Parathyroid adenoma (tissue), 2 donors: ENCODE measurements at regions not wholly inside any gene's neighbourhood (a gene's known extent, or its start where the extent isn't known, plus 50 kb on each side); places are given as distances from the start of the nearest gene placed in this dataset.

Experiments used
- H2AFZ ChIP-seq: fragments of 300-600 bp; sonication (generic); one replicate; pipeline ENCODE4 v1.7.0; 2017; ENCODE audit warnings: antibody characterized with exemption, mild to moderate bottlenecking
- H3K27ac ChIP-seq: fragments of 300-600 bp; sonication (generic); one replicate; pipeline ENCODE4 v1.7.0; 2017
- H3K27me3 ChIP-seq: fragments of 300-600 bp; sonication (generic); one replicate; pipeline ENCODE4 v1.7.0; 2017; ENCODE audit warnings: low read length; ENCODE audit not compliant: control insufficient read depth, insufficient read depth
- H3K36me3 ChIP-seq: fragments of 300-600 bp; sonication (generic); one replicate; pipeline ENCODE4 v1.7.0; 2017; ENCODE audit warnings: low read length; ENCODE audit not compliant: control insufficient read depth, insufficient read depth
- H3K4me1 ChIP-seq: fragments of 300-600 bp; sonication (generic); one replicate; pipeline ENCODE4 v1.7.0; 2017; ENCODE audit warnings: control low read depth
- H3K4me2 ChIP-seq: fragments of 300-600 bp; sonication (generic); one replicate; pipeline ENCODE4 v1.7.0; 2017; ENCODE audit warnings: low read length
- H3K4me3 ChIP-seq: fragments of 300-600 bp; sonication (generic); one replicate; pipeline ENCODE4 v1.7.0; 2017; ENCODE audit warnings: low read depth, low read length
- H3K79me2 ChIP-seq: fragments of 300-600 bp; sonication (generic); one replicate; pipeline ENCODE4 v1.7.0; 2017; ENCODE audit warnings: control low read depth
- H3K9ac ChIP-seq: fragments of 300-600 bp; sonication (generic); one replicate; pipeline ENCODE4 v1.7.0; 2017; ENCODE audit warnings: mild to moderate bottlenecking
- H3K9me3 ChIP-seq: fragments of 300-600 bp; sonication (generic); one replicate; pipeline ENCODE4 v1.7.0; 2017; ENCODE audit warnings: low read length; ENCODE audit not compliant: control insufficient read depth
- TF ChIP-seq, protein P1 (sequence below): fragments of 300-600 bp; sonication (generic); IDR thresholded peaks from one replicate; pipeline ENCODE4 v1.7.0; 2017; ENCODE audit warnings: antibody characterized with exemption, mild to moderate bottlenecking
- donor health status: primary hyperparathyroidism.

DNA sequence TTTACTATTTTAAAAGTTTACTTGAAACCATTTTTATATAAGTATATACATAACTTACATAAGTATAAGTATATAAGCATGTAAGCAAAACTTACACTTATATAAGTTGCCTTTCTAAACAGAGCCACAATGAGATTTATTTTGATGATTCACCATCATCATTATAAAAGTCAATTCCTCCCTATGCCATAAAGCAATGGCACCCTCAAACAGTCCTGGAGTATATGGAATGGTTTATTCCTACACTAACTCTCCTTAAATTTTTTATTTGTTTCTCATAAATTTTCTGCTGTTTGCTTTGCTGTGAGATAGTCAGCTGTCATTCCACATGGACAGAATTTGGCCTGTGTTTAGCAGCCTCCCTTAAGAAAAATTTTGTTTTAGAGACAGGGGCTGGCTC is 114.2 kb downstream of the NAB1 start:
- H3K4me3 ChIP-seq, result no peak overlapping the region
- no peak overlapping the region for H3K27ac ChIP-seq
- H3K36me3 ChIP-seq, result no peaks in the 10 kb centered on the region
- H3K9ac ChIP-seq, result no peak overlapping the region
- no peaks in the 10 kb centered on the region for H3K27me3 ChIP-seq
- no peak overlapping the region for H3K4me2 ChIP-seq
- no peak overlapping the region for H2AFZ ChIP-seq
- H3K9me3 ChIP-seq, result no peaks in the 10 kb centered on the region
- H3K79me2 ChIP-seq, result no peaks in the 10 kb centered on the region
- TF ChIP-seq, protein P1, sequence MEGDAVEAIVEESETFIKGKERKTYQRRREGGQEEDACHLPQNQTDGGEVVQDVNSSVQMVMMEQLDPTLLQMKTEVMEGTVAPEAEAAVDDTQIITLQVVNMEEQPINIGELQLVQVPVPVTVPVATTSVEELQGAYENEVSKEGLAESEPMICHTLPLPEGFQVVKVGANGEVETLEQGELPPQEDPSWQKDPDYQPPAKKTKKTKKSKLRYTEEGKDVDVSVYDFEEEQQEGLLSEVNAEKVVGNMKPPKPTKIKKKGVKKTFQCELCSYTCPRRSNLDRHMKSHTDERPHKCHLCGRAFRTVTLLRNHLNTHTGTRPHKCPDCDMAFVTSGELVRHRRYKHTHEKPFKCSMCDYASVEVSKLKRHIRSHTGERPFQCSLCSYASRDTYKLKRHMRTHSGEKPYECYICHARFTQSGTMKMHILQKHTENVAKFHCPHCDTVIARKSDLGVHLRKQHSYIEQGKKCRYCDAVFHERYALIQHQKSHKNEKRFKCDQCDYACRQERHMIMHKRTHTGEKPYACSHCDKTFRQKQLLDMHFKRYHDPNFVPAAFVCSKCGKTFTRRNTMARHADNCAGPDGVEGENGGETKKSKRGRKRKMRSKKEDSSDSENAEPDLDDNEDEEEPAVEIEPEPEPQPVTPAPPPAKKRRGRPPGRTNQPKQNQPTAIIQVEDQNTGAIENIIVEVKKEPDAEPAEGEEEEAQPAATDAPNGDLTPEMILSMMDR, result no peak
- no peaks in the 10 kb centered on the region for H3K4me1 ChIP-seq

DNA sequence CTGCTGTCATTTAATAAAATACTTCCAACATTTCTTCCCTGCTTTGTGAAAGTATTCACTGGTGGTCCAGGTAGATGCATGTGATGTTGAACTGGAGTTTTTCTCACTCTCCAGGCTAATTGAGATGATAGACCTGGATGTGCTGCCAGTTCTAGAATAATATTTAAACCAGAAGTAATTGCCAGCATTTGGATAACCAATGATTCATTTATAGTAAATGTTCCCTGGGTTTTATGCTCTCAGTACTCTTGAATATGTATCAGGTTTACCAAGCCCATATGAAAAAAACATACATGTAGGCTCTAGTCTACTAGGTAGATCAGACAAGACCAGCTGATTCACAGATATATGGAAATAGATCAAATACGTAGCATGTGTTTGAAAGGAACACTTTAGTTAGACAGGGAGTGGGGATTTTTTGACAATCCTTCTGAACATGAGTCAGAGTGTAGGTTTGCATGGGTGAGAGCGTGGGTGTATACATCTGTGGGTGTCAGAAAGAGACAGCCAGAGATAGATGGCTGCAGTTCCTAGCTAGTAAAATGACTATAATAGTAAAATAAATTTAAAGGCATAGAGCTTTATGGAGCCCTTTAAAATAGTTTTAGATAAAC is 115.1 kb downstream of the NAB1 start:
- Histone ChIP-seq H3K4me2 (no peak overlapping the region), H3K79me2 (no peaks in the 10 kb centered on the region), H3K36me3 (no peaks in the 10 kb centered on the region), H3K27ac (no peak overlapping the region), H3K9ac (no peak overlapping the region), H3K9me3 (no peaks in the 10 kb centered on the region), H3K4me1 (no peaks in the 10 kb centered on the region), H2AFZ (no peak overlapping the region), H3K4me3 (no peak overlapping the region), H3K27me3 (no peaks in the 10 kb centered on the region)
- TF ChIP-seq, protein P1, result no peak

DNA sequence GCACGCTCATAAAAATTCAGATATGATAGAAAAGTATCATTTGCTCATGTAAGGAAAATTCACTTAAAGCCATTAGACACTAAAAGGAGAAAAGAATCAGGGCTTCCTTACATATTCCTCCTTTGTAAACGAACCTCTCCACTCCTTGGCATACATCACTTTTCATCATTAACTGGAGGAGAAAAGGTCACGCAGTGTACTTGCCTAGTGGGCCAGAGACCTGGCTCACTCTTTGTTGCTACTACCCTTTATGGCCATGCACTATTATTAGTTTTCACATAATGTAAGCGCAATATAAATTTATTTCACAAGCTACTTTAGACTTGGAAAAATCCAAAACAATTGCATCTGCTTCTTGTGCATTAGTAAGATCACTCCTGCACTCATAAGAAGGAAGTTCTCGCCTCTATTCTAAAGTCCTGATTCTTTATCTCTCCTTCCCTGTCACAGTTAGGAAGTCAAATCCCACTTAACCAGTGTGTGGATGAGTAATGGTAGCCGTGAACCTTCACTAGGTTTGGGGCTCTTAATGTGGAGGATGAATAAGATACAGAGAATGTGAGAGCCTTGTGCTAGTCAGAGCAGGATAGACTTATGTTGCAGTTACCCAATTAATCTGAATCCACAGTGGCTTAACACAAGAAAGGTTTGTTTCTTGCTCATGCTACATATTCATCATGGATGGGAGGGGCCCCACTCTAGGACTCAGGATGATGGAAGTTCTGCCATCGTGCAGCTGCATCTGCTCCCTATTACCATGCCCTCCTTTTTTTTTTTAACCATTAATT is 115.0 kb upstream of the GLS start:
- no peak overlapping the region for H3K4me2 ChIP-seq
- no peaks in the 10 kb centered on the region for H3K27me3 ChIP-seq
- TF ChIP-seq, protein P1, result no peak
- H3K4me1 ChIP-seq, result no peaks in the 10 kb centered on the region
- H3K27ac ChIP-seq, result no peak overlapping the region
- no peaks in the 10 kb centered on the region for H3K79me2 ChIP-seq
- H2AFZ ChIP-seq, result no peak overlapping the region
- no peaks in the 10 kb centered on the region for H3K36me3 ChIP-seq
- H3K9me3 ChIP-seq, result no peaks in the 10 kb centered on the region
- no peak overlapping the region for H3K4me3 ChIP-seq
- H3K9ac ChIP-seq, result no peak overlapping the region

DNA sequence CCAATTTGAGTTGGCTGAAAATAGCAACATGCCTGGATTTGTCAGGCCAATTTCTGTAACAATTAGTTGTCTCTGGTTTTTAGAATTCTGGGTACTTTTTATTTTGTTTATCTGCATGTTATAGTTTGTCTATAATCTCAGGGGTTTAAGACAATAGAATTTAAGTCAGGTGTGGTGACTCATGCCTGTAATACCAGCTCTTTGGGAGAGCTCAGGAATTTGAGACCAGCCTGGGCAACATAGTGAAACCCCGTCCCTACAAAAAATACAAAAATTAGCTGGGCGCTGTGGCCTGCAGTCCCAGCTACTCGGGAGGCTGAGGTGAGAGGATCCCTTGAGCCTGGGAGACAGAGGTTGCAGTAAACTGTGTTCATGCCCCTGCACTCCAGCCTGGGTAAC is 114.4 kb upstream of the GLS start:
- Histone ChIP-seq H3K27ac (no peak overlapping the region), H3K27me3 (no peaks in the 10 kb centered on the region), H2AFZ (no peak overlapping the region), H3K79me2 (no peaks in the 10 kb centered on the region), H3K36me3 (no peaks in the 10 kb centered on the region), H3K9ac (no peak overlapping the region), H3K4me2 (no peak overlapping the region), H3K4me3 (no peak overlapping the region), H3K9me3 (no peaks in the 10 kb centered on the region), H3K4me1 (no peaks in the 10 kb centered on the region)
- TF ChIP-seq, protein P1, result no peak
